GM21576 (cell line): ENCODE measurements at regions not wholly inside any gene's neighbourhood (a gene's known extent, or its start where the extent isn't known, plus 50 kb on each side); places are given as distances from the start of the nearest gene placed in this dataset.

Source experiments
- ATAC-seq: cut with Tn5 transposase; IDR thresholded peaks from one replicate; pipeline ENCODE4 v1.9.1; 2021; ENCODE audit warnings: mild to moderate bottlenecking, moderate library complexity; ENCODE audit not compliant: unreplicated experiment

DNA sequence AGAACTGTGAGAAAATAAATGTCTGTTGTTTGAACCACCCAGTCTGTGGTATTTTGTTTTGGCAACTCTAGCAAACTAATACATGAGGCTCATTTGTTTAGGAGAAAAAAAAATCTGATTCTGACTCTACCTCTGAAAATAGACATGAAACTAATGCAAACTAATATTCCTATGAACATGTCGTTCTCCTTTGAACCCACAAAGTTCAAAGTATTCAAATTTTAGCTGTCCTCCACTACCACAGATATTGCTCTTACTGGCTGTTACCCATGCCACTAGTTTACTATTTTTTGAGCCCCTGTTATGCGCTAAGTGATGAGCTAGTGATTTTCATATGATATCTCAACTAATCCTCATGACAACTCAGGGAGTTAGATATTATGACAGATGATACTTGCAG is 58.8 kb upstream of the ZNF804B start:
- ATAC-seq, result no peak

DNA sequence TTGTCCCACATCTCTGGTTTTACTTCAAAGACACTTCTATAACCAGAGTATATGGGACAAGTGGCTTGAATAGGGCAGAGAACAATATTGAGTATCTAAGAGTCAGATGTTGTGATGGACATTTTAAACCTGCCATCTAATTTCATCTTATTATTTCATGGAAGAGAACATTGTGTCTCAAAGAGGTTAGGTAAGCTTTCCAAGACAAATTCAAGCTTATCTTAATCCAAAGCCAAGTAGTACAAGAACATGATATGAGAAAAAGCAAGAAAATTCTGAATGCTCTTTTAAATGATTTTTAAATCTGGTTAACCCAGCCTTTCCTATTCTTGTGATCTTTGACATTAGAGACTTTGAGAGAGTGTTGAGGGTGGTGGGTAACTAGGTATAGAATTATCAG is 65.3 kb upstream of the ZNF804B start:
- ATAC-seq, result no peak

DNA sequence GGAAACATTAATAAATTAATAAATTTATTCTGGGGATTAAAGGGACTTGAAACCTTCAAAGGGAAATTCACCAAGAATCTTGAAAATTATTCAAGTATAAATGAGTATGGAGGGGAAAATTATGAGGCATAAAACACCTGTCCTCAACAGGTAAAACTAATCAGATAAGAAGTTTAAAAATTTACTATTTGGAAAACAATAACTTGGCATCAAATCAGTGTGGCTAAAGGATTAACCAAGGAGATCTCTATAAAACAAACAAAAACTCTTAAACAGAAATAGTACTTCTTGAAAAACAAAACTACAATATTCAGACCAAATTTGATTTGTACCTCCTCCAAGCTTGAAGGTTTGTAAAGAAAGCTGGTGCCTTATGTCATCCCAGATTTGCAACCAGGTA is 66.4 kb upstream of the ZNF804B start:
- ATAC-seq, result no peak

DNA sequence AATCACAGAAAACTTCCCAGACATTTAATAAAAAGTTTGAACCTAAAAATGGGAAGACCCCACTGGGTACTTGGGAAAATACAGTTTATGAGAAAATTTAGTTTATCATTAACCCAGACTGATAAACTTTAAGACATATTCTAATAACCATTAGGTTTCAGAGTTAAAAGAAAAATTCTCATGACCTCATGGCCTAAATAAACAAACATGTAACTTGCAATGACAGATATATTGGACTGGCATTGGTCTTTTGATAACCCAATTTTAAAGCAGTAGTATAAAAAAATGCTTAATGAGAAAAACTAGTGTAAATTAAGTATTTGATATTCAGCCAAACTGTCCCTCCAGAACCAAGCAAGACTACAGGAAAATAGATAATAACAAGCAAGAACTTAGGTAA is 67.0 kb upstream of the ZNF804B start:
- no peak for ATAC-seq

DNA sequence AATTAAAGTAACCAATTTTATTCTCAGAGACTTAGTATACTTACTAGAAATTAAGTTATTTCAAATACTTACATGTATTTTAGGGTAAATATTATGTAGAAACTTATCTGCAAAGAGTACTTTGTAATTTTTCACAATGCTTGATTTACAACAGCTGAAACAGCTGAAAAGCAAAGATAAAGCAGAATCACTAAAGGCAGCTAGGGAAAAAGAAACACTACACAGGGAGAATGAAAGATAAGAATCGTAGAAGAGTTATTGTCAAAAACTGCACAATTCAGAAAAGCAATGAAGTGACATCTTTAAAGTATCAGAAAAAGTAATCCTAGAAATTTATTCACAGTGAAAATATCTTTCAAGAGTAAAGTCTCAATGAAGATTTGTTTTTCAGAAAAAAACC is 69.7 kb upstream of the ZNF804B start:
- ATAC-seq, result no peak

DNA sequence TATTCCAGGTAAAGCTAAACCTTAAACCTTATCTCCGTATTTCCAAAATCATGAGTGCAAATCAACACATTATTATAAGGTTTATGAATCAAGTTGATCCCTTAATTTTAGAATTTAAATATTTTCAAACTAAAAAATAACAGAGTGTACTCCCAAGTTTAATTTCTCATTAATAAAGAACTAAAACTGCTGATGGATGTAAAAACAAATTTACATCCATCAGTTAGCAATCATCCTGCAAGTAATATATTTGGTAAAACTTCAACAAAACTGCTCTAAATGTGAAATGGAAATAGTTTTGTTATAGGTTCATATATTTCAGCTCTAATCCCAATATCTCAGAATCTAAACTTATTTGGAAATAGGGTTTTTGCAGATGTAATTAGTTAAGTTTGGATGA is 71.3 kb upstream of the ZNF804B start:
- no peak for ATAC-seq

DNA sequence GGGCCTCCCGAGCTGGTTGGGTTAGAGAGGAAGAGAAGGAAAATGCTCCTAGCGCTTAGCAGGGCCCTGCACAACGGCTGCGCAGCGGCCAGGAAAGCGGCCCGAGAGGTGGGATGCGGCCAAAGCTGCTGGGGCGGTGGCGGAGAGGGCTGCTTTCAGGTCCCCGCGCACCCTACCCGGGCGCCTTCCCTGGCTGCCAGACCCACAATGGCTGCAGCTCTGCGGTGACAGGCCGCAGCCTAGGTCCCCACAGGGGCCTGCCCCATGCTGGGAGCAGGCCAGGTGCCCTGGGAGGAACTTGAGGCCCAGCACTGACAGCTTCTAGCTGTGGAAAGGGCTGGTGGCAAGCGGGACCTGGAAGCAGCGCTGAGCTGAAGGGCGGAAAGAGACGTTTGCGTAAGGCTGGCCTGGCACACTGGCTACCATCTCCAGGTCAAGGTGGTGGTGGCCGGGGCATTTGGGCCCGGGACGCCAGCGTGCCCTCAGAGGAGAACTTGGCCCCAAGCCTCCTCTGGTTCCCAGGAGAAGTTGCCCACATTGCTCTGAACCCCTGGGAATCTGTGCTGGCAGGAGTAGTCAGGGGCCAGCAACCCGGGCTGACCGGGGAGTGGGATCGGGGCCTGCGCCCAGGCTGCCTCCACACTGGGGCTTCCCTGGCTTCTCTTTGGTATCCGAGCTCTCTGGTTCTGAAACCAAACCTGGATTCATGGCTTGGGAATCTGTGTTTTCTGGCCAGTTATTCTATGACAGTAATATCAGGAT is 72.9 kb upstream of the ZNF804B start:
- ATAC-seq, result no peak

DNA sequence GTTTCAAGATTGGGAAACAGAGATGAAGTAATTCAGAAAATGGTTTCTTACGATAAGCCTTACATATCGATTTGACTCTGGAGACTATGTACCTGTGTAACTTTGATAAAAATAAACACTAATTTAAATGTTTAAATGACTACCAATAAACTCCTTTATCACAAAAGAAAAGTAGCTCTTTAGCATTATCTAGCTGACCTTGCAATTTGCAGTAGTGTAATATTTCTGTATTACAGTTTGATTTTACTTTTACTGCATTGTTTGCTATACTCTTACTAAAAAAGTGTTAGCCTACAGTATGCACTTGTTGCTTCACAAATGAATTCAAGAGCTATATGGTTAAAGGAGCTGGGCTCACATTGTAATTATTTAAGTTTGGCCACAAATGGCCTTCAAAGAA is 77.8 kb upstream of the ZNF804B start:
- no peak for ATAC-seq

DNA sequence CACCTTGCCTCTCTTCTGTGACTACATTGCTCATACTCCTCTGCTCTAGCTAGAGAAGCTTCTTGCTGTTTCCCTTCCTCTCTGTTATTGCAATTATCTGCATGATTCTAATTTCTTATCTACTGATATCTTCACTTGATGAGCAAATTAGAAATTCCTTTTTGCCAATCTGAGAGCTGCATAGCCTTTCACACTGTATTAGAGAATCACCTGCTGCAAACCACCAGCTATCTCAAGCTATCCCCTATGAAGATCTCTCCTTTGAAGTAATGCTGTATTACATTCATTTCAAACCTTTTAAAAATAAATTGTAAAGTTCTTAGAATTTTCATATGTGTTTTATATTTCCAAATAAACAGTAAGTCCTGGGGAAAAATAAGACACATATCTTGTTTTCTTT is 89.0 kb upstream of the ZNF804B start:
- ATAC-seq, result no peak

DNA sequence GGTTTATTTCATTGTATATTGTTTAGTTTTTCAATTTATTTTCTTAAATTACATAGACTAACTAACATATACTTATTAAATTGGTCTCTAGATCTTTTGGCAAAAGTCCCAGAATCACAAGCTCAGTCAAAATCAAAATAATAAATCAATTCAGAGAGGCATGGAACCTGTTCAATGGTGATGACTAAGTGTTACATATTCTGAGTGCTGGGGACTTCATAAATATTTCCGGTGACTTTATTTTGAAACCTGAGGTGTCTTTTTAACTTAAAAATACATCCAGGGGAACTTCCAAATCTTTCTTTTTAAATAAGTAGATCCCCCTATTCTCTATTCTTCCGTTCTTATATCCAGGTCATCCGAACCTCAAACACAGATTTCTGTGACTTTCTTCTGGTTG is 89.6 kb upstream of the ZNF804B start:
- peak; percentile 45 for ATAC-seq

DNA sequence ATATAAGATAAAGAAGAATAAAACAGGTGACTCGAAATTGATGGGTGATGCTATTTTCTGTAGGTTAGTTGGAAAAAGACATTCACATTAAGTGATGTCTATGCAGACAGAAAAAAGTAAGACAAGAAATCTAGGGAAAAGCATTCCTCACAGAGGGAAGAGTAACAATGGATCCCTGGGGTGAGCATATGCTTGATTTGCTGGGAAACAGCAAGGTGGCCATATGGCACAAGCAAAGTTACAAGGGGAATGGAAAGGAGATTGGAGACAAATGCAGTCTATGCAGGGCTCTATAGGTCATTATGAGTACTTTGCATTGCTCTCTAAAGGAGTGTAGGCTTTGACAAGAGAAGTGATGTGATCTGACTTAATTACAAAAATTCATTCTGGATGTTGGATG is 90.9 kb upstream of the ZNF804B start:
- ATAC-seq, result no peak

DNA sequence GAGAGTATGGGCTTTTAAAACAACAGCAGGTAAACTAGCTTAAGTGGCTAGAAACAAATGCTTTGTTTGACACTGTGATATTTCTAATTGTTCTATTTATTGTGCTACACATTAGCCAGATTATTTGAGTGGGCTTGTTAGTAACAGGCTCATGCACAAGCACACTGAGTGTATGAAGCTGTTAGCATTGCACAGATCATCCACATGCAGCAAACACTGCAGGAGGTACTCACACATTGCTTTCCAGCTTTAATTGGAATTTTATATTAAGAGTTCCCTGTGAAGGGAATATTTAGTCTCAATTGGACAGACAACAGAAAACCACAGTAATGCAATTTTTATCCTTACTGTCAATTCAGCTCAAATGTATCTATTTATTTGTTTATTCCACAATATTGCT is 92.9 kb upstream of the ZNF804B start:
- ATAC-seq, result no peak

DNA sequence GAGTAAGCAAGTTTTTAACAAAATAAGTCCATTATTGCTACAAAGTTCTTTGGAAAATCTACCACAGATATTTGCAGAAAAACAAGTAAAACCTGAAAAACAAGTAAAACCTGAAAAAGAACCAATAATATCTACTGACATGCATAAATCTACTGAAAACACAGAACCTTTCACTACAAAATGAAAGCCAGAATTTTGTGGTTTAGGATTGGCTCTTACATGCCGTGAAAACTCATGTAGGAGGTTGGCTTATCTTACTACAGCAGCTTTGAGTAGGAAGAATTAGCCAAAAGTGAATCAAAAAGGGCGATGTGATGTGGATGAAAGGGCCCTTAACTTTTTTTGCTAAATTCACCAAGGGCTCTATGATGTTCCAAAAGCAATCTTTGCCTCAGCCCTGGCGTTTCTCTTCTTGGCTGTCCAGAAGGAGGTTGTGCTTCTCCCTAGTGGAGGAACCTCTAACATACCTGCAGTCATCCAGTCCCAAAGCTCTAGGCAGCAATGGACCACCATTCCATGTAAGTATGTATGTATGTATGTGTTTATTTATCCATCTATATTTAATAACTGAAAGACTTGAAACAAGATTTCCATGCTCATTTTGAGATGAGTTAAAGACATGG is 93.5 kb upstream of the ZNF804B start:
- ATAC-seq, result no peak

DNA sequence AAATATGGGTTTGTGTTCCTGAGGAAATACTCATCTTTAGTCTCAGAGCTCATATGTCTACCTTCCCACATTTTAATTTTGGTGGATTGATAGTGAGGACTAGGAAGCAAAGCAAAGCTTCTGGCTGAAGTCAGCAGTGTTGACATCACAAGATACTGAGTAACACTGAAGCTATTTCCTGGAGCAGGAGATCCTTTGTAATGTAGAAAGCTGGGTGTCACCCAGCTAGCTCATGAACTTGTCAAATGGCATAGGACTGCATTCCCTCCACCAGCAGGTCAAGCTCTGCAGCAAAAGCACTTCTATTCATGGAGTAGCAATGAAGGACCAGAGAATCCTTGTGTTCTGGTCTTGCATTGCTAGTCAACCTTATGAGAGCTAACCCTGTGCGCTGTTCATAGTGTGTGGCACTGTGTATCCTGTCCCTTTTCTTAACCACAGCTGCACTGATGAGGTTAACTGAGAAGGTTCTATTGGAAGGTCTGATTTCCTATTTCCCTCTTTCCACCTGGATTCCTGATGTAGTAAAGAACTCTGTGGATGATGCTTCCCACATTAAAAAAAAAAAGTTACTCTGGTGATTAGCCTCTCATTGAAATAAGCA is 94.8 kb upstream of the ZNF804B start:
- no peak for ATAC-seq

DNA sequence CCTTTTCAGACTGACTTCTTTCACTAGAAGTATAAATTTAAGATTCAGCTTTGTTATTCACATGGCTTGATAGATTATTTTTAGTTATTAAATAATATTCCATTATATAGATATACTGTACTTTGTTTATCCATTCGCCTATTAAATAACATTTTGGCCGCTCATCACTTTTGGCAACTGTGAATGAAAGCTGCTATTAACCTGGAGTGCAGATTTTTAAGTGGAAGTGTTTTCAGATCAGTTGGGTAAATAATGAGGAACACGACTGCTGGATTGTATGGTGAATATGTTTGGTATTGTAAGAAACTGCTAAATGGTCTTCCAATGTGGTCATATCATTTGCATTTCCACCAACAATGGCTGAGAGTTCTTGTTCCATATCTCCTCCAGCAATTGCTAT is 97.6 kb upstream of the ZNF804B start:
- ATAC-seq, result no peak

DNA sequence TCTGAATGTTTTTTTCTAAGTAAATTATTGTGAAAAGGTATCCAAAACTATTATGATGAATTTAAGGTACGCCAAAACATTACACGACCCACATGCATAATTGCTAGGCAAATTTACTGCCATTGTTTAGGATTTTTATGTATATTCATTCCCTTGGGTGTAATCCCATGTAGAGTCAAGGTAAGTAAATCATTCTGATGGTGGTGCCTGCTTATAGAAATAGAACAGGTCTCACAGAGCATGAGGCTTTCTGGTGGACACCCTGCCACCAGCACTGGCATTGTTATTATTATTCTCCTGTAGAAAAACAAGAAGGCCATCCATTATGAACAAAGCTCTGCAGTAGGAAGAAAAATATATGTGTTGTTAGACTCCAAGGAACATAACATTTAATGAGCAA is 111.7 kb upstream of the ZNF804B start:
- ATAC-seq, result no peak

DNA sequence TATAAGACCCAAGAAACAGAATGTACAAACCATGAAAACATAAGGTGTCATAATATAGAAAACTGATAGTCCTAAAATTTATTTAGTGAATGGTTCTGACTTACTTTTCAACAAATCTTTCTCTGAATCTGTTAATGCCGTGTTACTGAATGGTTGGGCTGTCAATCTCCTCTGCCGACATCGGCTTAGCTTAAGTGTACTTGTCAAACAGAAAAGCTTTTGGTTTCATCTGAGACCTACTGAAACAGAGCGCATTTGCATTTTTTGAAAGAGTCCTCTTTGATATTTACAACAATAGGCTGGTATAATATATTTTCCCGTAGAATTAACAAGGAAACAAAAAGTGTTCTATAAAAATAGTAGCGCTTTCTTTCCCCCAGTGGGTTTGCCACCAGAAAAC is 120.9 kb upstream of the ZNF804B start:
- no peak for ATAC-seq

DNA sequence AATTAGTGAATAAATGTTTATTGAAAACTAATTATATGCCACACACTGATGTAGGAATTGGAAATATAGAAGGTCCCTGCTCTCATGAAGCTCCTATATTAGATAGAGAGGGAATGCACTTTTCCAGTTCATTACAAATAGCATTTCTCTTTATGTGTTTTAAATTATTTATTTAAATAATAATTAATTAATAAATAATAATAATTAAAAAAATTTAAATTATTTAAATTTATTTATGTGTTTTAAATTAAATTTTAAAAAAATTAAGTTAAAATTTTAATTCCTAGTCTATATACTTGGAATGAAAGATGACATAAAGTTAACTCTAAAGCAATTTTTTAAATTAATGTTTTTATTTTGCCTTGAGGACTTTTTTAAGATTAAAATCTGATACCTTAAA is 121.7 kb upstream of the ZNF804B start:
- no peak for ATAC-seq

DNA sequence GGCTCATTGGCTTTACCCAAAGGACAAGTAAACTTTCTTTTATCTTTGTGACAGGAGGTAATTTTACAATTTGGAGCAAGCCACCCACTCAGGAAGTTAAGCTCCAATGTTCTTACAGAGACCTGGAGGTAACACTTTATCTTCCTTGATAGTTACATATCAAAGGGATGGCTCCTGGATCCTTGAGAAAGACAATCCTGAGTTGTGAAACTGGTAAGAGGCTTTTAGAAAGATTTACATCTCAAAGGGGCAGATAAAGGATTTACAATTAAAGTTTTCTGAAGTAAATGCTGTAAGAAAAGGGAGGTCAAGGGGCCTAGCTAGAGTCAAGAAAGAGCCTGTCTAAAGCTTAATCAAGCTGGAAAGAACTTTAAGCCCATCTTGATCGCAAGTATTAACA is 124.4 kb upstream of the ZNF804B start:
- ATAC-seq, result no peak

DNA sequence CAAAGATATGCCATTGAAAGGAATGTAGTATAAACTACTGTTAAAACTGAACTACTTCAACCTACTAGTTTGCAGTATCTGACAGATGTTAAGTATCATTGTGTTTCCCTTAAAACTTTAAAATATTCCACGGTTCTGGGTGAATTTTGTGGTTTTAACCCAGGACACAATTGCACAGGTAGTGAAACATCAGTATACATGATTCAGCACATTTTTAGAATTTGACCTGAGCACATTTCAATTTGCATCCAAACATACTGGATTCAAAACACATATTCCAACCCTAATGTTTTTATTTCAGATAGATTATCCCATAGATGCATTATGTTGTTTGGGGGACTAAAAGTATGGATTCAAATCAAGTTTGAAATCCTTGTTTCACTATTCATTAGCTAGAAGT is 129.9 kb upstream of the ZNF804B start:
- ATAC-seq, result no peak

DNA sequence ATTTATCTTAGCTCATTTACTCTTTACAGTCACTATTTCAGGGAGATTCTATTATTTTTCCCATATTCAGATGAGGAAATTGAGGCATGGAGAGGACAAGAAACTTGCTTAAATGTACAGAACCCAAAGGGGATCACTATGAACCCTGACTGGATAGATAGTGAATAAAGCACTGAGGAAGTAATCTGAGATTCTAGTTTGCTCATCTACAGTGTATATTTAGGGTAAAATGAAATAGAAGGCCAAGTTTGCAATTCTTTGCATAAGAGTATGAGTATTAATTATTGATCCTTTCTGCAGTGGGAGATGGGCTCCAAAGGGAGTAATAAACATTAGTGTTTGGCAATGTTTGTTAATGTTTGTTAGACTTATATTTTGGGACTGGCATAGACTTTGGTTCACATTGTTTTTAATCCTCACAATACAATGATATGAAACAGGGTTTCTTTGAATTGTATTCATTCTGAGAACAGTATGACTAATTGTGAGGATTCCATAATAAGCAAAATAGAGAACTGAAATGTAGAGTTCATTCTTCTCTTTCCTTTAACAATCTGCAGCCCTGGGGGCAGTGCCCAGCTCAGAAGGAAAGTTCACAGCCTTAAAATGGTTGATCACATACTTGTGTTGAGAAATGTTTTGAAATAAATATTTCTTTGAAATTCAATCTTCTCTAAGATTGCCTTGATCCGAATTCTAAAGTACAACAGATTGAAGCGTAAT is 131.0 kb upstream of the ZNF804B start:
- peak; percentile 100 for ATAC-seq

DNA sequence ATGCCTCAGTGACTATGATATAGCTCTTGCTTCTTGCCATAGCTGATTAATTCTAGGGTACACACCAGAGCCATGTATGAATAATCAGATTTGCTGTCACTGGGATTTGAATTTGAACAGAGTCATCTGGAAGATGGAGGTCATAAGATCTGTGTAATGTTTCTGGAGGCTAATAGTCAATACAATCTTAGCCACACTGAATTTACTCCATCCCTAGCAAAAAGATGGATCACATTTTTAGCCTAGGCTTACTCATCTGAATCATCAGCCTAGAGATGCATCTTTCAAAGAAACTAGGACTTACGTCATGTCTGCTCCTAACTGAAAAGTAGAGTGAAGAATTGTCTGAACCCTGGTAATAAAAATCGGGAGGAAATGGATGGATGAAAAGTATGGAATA is 142.3 kb upstream of the ZNF804B start:
- ATAC-seq, result no peak
